ENCODE measurements at regions not wholly inside any gene's neighbourhood (a gene's known extent, or its start where the extent isn't known, plus 50 kb on each side); places are given as distances from the start of the nearest gene placed in this dataset.

GRCh38 chr12:38222011-38222410, 94.6 kb upstream of the ALG10B start:
- TF ChIP-seq CTCF (IDR thresholded peaks at IDR 0.05) (no peak), EP300 (IDR thresholded peaks at IDR 0.05) (no peak), POLR2A (IDR thresholded peaks at IDR 0.05) (no peak)

Data from tibial nerve (tissue), 4 donors.